Right ventricle myocardium inferior (tissue), 1 donor: ENCODE measurements at regions not wholly inside any gene's neighbourhood (a gene's known extent, or its start where the extent isn't known, plus 50 kb on each side); places are given as distances from the start of the nearest gene placed in this dataset.
A peak's percentile ranks its signal among the peaks of the same experiment; 100 is the strongest.
"Not testable (repeated sequence)": the region's sequence is repeated elsewhere in the genome, so short reads cannot be mapped to it uniquely, and the experiment has no call there.

Experiments
- ATAC-seq: fragments of 200-7000 bp; cut with Tn5 transposase; one replicate; pipeline ENCODE4 v1.9.1; 2020; ENCODE audit warnings: mild to moderate bottlenecking, moderate library complexity
- DNase-seq: peaks from one replicate; pipeline ENCODE4 v3.0.0; 2021; ENCODE audit errors: missing footprints
- intact Hi-C: fragments of 100-400 bp; cut with DNase I; formaldehyde crosslinking; loops from one replicate; pipeline ENCODE4 v1.11.0; 2022
- donor health status: DM: no; HTN: yes; CAD: no; lungs with severe emphysema.

GRCh38 chr17:64741038-64741641 lies 79.0 kb upstream of the SMURF2 start:
- DNase-seq (peak; percentile 66), ATAC-seq (peak; percentile 45)
- intact Hi-C loops = no loop called here

DNA sequence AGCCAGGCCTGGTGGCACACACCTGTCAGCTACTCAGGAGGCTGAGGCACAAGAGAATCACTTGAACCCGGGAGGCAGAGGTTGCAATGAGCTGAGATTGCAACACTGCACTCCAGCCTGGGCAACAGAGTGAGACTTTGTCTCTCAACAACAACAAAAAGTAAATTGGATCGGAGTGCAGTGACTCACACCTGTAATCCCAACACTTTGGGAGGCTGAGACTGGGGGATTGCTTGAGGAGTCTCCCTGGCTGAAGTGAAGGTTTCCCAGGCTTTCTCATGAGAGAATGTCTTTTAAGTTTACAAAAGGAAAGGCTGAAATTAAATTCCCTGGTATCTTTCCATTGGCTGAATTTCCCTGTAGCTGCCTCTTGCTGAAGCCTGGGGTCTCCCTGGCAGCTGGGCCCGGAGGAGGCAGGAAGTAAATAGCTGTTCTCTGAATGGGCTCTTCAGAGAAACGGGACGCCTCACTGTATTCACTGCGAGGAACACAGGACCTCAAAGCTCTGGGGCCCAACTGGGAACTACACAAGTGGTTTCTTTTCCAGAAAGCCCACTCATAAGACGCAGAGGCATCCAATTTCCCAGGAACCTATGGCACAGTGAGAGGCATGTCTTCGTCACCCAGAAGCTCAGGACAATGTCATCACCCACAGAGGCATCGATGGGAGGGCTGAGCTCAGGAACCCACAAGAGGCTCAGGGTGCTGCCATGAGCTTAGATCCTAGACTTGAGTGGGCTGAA lies 77.4 kb upstream of the SMURF2 start:
- intact Hi-C loops = loop anchor here (5.0 kb wide), 1 partner anchor 77 kb away; the partner anchor contains the start of gene SMURF2
- DNase-seq (no peak), ATAC-seq (no peak)

DNA sequence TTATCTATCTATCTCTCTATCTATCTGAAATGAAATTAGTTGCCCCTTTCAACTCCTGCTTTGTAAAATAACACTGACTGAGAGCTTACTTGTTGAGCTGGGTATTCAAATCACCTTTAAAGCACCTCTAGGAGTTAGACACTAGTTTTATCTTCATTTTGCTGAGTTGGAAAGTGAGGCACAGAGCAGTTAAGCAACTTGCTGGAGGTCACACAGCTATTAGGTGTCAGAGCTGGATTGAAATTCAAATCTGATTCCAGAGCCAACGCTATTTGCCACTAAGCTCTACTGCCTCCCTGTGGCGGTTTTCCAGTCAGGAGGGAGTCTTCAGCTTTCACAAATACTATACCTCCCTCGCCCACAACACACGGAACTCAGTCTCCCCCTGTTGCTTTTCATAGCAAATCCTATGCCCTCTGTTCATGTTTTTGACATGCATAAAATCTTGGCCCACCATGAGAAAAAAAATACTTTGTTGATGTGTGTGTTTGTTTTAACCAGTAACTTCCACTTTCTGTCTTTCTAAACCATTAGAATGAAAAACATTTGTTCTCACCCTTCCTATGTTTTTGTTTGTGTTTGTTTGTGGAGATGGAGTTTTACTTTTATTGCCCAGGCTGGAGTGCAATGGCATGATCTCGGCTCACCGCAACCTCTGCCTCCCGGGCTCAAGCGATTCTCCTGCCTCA lies 74.8 kb upstream of the SMURF2 start:
- intact Hi-C loops = loop anchor here (5.0 kb wide), 1 partner anchor 75 kb away; the partner anchor contains the start of gene SMURF2
- DNase-seq (no peak), ATAC-seq (no peak)

- ATAC-seq = peak; percentile 81
- intact Hi-C loops = no loop called here
- peak; percentile 71 for DNase-seq
Measured at GRCh38 chr17:64732336-64733006, 70.4 kb upstream of the SMURF2 start.

GRCh38 chr17:64730023-64730422 lies 67.9 kb upstream of the SMURF2 start:
- DNase-seq, intact Hi-C loops: not testable (repeated sequence)

DNA sequence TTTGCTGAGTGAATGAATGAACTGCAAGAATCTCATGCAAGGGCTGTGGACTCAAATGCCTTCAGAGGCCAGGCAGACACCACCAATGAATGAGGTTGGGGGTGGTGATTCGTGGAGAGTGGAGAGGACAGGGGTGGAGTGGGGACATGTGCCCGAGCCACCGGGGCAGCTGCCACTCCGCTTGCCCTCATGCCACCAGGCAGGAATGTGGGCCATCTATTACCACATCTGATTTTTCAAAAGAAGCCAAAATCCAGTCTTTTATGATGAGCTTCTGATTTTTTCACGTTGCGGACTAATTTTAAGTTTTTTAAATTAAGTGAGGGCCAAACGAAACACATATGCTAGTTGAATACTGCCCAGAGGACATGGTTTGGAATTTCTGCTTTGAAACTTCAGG lies 67.1 kb upstream of the SMURF2 start:
- intact Hi-C loops = no loop called here
- DNase-seq = no peak

More at GRCh38 chr17:64730023-64730422, 67.9 kb upstream of the SMURF2 start:
- ATAC-seq = not testable (repeated sequence)

DNA sequence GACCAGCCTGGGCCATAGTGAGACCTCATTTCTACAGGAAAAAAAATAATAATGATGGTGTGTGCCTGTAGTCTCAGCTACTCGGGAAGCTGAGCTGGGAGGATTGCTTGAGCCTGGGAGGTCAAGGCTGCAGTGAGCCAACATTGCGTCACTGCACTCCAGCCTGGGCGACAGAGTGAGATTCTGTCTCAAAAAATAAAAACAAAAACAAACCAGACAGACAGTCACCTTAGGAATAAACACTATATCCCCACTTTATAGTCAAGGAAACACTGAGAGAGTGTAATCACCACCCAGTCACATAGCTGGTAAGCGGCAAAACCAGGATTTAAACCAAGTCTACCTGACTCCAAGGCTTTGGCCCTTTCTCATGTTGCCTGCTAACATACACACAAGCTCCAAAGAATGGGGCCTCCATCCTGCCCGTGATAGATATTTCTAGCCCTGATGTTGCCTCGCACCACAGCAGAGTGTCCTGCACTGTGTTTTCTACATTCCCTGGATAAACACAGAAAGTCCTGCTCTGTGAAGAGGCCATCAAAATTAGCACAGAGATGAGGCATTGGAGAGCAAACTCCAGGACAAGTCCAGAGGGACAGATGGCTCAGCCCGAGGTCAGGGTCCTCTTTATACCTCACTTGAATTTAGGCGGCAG lies 66.1 kb upstream of the SMURF2 start:
- intact Hi-C loops = no loop called here
- DNase-seq (no peak), ATAC-seq (no peak)

More for the DNA sequence above, 67.1 kb upstream of the SMURF2 start:
- ATAC-seq = no peak

- intact Hi-C loops, DNase-seq, ATAC-seq: not testable (repeated sequence)
Measured at GRCh38 chr17:64726025-64726424, 63.9 kb upstream of the SMURF2 start.

DNA sequence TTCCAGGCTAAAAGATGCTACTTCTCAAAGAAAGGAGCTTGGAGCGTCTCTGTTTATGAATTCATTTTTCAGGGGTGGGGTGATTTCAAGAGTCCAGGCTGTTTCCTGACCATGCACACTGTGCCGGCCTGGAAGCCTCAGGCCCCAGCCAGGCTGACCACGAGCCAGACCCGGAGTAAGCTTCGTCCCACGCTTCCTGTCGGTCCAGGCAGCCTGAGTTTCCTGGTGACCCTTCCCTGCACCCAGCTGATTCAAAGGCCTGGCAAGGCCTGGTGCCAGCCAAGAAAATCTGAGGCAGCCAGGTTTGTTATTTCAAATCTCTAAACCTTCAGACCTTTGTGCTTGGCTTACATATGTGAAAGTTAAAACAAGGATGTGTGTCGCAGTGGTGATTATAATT lies 62.1 kb upstream of the SMURF2 start:
- intact Hi-C loops = not testable (repeated sequence)
- DNase-seq = peak; percentile 72

DNA sequence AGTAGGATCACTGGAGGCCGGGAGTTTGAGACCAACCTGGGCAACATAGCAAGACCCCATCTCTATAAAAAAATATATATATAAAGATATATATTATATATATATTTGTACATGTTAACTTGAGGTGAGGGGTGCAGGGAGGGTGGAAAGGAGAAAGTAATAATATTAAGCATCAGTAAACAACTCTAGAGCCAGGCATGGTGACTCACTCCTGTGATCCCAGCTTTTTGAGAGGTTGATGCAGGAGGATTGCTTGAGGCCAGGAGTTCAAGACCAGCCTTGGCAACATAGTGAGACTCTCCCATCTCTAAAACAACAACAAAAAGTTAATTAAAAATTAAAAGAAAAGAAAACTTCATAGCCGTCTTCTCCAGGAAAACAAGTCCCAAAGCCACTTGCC lies 61.7 kb upstream of the SMURF2 start:
- intact Hi-C loops = no loop called here
- ATAC-seq (no peak), DNase-seq (no peak)

More for the DNA sequence above, 62.1 kb upstream of the SMURF2 start:
- ATAC-seq = peak; percentile 84

- DNase-seq, intact Hi-C loops, ATAC-seq: not testable (repeated sequence)
Measured at GRCh38 chr17:64721556-64721955, 59.4 kb upstream of the SMURF2 start.

DNA sequence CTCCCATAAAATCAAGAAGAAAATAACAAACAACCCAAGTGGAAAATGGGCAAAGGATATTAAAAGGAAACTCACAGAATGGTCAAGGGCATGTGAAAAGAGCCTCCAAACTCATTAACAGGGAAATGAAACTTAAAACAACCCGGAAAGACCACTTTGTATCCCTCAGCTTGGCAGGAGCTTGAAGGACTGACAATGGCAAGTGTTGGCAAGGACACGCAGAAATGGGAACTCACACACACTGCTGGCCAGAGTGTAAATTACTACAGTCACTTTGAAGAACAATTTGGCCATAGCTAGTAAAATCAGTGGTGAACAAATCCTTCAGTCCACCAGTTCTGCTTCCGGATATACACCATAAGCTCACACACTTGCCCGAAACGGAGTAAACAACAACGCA lies 58.1 kb upstream of the SMURF2 start:
- DNase-seq, ATAC-seq, intact Hi-C loops: not testable (repeated sequence)

GRCh38 chr17:64719517-64719916 lies 57.4 kb upstream of the SMURF2 start:
- ATAC-seq, intact Hi-C loops, DNase-seq: not testable (repeated sequence)

- DNase-seq, intact Hi-C loops, ATAC-seq: not testable (repeated sequence)
Measured at GRCh38 chr17:64718816-64719215, 56.7 kb upstream of the SMURF2 start.

DNA sequence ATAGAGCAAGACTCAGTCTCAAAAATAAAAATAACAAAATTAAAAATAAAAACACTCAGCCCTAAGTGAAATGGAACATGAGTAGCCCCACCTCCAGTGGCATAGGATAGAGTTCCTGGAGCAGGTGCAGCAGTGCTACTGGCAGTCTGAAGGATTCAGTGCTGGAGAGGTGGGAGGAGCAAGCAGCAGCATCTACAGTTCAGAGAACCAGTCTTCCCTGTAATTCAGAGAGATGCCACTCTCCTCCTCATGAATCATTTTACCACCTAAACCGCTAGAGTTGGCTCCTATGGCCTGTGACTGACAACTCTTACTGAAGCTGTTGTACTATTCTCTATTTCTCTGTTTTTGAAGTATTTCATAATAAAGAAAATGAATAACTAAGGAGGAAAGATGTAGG lies 56.0 kb upstream of the SMURF2 start:
- DNase-seq = no peak
- intact Hi-C loops = no loop called here
- ATAC-seq = no peak

GRCh38 chr17:64716496-64716895 lies 54.4 kb upstream of the SMURF2 start:
- DNase-seq, intact Hi-C loops, ATAC-seq: not testable (repeated sequence)

DNA sequence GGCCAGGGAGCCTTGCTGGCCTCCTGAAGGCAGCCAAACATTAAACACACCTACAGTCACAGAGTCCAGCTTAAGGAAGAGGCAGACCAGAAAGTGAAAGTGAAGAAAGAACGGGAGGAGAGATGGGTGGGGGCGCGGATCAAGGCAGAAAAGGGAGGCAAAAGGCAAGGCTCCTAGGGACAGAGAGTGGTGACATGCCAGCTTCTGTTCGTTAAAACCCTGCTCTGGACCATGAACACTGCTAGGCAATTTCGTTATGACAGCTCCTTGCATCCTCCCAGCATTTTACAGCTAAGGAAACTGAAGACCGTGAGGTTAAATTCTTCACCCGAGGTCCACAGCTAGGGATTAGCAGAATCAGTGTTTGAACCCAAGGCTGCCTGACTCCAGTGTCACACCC lies 51.7 kb upstream of the SMURF2 start:
- peak; percentile 26 for ATAC-seq
- intact Hi-C loops, DNase-seq: not testable (repeated sequence)

DNA sequence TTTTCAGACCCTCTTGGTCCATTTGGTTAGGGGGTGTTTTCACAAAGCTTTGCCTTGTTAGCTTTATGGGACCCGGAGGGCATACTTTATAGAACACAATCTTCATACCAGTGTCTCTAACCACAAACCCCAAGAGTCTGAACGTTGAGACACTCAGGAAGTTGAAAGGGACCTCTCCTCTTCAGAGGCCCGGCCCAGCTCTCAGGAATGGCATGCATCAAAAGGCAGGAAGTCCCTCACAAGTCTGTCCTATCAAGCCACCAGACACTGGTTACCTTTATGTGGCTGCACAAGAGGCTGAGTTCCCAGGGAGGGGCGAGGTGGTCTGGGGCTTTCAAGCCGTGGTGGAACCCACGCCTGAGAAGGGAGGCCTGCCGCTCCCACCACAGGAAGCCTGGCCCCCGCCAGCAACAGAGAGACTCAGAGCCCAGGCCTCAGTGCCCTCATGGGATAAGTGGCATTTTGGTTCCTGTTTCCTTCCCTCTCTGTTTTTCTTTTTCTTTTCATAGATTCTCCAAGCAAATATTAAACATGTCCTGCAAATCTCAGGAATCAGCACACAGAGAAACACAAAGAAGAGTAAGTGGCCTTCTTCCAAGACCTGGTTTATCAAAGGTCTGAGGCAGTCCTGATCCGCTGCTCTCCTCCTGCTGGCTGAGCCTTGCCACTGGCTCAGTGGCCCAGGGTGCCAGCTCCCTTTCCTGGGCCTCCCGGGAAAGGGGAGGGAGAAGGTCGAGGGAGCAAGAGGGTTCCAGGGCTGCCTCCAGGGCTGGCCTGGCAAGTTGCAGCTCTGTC lies 50.6 kb upstream of the SMURF2 start:
- intact Hi-C loops, ATAC-seq: not testable (repeated sequence)
- peak; percentile 71 for DNase-seq
